GM23338 (cell line): ENCODE measurements at regions not wholly inside any gene's neighbourhood (a gene's known extent, or its start where the extent isn't known, plus 50 kb on each side); places are given as distances from the start of the nearest gene placed in this dataset.

Experiments
- ATAC-seq: fragments of 200-7000 bp; cut with Tn5 transposase; 3 replicates; pipeline ENCODE4 v1.9.1; 2020
- DNase-seq: peaks from one replicate; pipeline ENCODE4 v3.0.0-alpha.2; 2015; ENCODE audit warnings: low spot score
- H2AFZ ChIP-seq: fragments of 200-600 bp; sonication (generic); 2 replicates; pipeline ENCODE4 v1.8.0; 2016; ENCODE audit warnings: antibody characterized with exemption, mild to moderate bottlenecking, moderate library complexity
- H3F3A ChIP-seq: fragments of 200-600 bp; sonication (generic); replicated peaks from 2 replicates; pipeline ENCODE4 v1.8.0; 2017; ENCODE audit warnings: antibody characterized with exemption, mixed run types, low read depth
- H3K27ac ChIP-seq: fragments of 200-600 bp; sonication (generic); 2 replicates; pipeline ENCODE4 v1.6.1; 2016; ENCODE audit warnings: low read depth
- H3K27me3 ChIP-seq: fragments of 200-600 bp; sonication (generic); 2 replicates; pipeline ENCODE4 v1.8.0; 2016; ENCODE audit warnings: mild to moderate bottlenecking, mixed run types, moderate library complexity; ENCODE audit not compliant: insufficient read depth
- H3K36me3 ChIP-seq: fragments of 200-600 bp; sonication (generic); 2 replicates; pipeline ENCODE4 v1.8.0; 2016; ENCODE audit warnings: mild to moderate bottlenecking; ENCODE audit not compliant: insufficient read depth
- H3K4me1 ChIP-seq: fragments of 200-600 bp; sonication (generic); 2 replicates; pipeline ENCODE4 v1.8.0; 2016; ENCODE audit warnings: mild to moderate bottlenecking, moderate library complexity; ENCODE audit not compliant: insufficient read depth
- H3K4me2 ChIP-seq: fragments of 200-600 bp; sonication (generic); 2 replicates; pipeline ENCODE4 v1.7.1; 2017; ENCODE audit warnings: mixed run types
- H3K4me3 ChIP-seq: fragments of 200-600 bp; sonication (generic); 2 replicates; pipeline ENCODE4 v1.6.1; 2016; ENCODE audit warnings: mixed run types
- H3K79me2 ChIP-seq: fragments of 200-600 bp; sonication (generic); replicated peaks from 2 replicates; pipeline ENCODE4 v1.8.0; 2017; ENCODE audit warnings: mild to moderate bottlenecking; ENCODE audit not compliant: insufficient read depth
- H3K9me2 ChIP-seq: fragments of 200-600 bp; sonication (generic); 2 replicates; pipeline ENCODE4 v1.8.0; 2017; ENCODE audit not compliant: insufficient read depth
- H4K20me1 ChIP-seq: fragments of 200-600 bp; sonication (generic); replicated peaks from 2 replicates; pipeline ENCODE4 v1.8.0; 2017; ENCODE audit warnings: mild to moderate bottlenecking; ENCODE audit not compliant: insufficient read depth
- H3K27ac Mint-ChIP-seq: 2 replicates; pipeline ENCODE4 v1.8.0; 2020; ENCODE audit warnings: inconsistent platforms, mild to moderate bottlenecking, moderate library complexity, mixed read lengths
- H3K27me3 Mint-ChIP-seq: 3 replicates; pipeline ENCODE4 v1.8.0; 2022; ENCODE audit warnings: low read depth, mild to moderate bottlenecking, moderate library complexity, mixed read lengths, inconsistent platforms; ENCODE audit not compliant: insufficient read depth, poor library complexity
- H3K36me3 Mint-ChIP-seq: 3 replicates; pipeline ENCODE4 v1.8.0; 2021; ENCODE audit warnings: low read depth, mild to moderate bottlenecking, inconsistent platforms, moderate library complexity, mixed read lengths
- H3K4me1 Mint-ChIP-seq: 3 replicates; pipeline ENCODE4 v1.8.0; 2020; ENCODE audit warnings: mild to moderate bottlenecking, inconsistent platforms, mixed read lengths
- H3K4me3 Mint-ChIP-seq: 3 replicates; pipeline ENCODE4 v1.8.0; 2021; ENCODE audit warnings: moderate library complexity, mild to moderate bottlenecking, inconsistent platforms, mixed read lengths
- H3K9me3 Mint-ChIP-seq: 3 replicates; pipeline ENCODE4 v1.8.0; 2020; ENCODE audit warnings: moderate library complexity, mild to moderate bottlenecking, inconsistent platforms, mixed read lengths
- NANOG ChIP-seq: IDR thresholded peaks from 2 replicates; pipeline ENCODE4 v1.6.1; 2016; ENCODE audit warnings: antibody characterized with exemption, borderline replicate concordance
- POLR2AphosphoS5 ChIP-seq: IDR thresholded peaks from 2 replicates; pipeline ENCODE4 v1.6.1; 2016; ENCODE audit warnings: antibody characterized with exemption, low read depth
- ZNF114 ChIP-seq: fragments of 250-450 bp; sonication (Bioruptor Pico); IDR thresholded peaks from 2 replicates; pipeline ENCODE4 v1.5.0; 2020; ENCODE audit warnings: mild to moderate bottlenecking, moderate library complexity
- ZNF331 ChIP-seq: fragments of 250-450 bp; sonication (Bioruptor Pico); IDR thresholded peaks from 2 replicates; pipeline ENCODE4 v1.5.0; 2020; ENCODE audit warnings: low read depth, mild to moderate bottlenecking, moderate library complexity
- TF ChIP-seq, protein P1 (sequence below), 2 experiments: fragments of 200-600 bp in 1 of 2; sonication (generic) in 1 of 2; conservative IDR thresholded peaks; 2 replicates each; pipeline versions ENCODE4 v1.5.1 to v1.6.1; 2016 to 2017; ENCODE audit warnings: antibody characterized with exemption in 2 of 2, low read depth in 2 of 2, mild to moderate bottlenecking in 2 of 2, moderate library complexity in 1 of 2
- TF ChIP-seq, protein P2 (sequence below): fragments of 250-450 bp; sonication (Bioruptor Pico); IDR thresholded peaks from 2 replicates; pipeline ENCODE4 v1.5.0; 2020; ENCODE audit warnings: mild to moderate bottlenecking, moderate library complexity
- TF ChIP-seq, protein P3 (sequence below): IDR thresholded peaks from 2 replicates; pipeline ENCODE4 v1.6.1; 2016; ENCODE audit warnings: antibody characterized with exemption

DNA sequence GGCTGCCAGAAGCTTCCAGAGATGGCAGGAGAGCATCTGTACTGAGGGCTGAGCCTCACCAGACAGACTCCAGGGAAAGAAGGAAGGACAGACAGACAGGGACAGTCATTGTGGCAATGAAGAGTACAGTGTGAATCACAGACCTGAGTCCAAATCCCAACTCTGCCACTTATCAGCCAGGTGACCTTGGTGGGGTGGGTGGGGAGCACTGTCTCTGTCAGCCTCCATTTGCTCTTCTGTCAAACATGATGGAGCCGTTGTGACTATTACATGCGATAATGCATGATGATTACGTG is 85.9 kb upstream of the FSTL4 start (continued):
- TF ChIP-seq, protein P1, sequence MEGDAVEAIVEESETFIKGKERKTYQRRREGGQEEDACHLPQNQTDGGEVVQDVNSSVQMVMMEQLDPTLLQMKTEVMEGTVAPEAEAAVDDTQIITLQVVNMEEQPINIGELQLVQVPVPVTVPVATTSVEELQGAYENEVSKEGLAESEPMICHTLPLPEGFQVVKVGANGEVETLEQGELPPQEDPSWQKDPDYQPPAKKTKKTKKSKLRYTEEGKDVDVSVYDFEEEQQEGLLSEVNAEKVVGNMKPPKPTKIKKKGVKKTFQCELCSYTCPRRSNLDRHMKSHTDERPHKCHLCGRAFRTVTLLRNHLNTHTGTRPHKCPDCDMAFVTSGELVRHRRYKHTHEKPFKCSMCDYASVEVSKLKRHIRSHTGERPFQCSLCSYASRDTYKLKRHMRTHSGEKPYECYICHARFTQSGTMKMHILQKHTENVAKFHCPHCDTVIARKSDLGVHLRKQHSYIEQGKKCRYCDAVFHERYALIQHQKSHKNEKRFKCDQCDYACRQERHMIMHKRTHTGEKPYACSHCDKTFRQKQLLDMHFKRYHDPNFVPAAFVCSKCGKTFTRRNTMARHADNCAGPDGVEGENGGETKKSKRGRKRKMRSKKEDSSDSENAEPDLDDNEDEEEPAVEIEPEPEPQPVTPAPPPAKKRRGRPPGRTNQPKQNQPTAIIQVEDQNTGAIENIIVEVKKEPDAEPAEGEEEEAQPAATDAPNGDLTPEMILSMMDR (conservative IDR thresholded peaks at IDR 0.05; ENCODE audit: low read depth in 2 of 2): no peak
- no peak for TF ChIP-seq POLR2AphosphoS5
- TF ChIP-seq, protein P2, sequence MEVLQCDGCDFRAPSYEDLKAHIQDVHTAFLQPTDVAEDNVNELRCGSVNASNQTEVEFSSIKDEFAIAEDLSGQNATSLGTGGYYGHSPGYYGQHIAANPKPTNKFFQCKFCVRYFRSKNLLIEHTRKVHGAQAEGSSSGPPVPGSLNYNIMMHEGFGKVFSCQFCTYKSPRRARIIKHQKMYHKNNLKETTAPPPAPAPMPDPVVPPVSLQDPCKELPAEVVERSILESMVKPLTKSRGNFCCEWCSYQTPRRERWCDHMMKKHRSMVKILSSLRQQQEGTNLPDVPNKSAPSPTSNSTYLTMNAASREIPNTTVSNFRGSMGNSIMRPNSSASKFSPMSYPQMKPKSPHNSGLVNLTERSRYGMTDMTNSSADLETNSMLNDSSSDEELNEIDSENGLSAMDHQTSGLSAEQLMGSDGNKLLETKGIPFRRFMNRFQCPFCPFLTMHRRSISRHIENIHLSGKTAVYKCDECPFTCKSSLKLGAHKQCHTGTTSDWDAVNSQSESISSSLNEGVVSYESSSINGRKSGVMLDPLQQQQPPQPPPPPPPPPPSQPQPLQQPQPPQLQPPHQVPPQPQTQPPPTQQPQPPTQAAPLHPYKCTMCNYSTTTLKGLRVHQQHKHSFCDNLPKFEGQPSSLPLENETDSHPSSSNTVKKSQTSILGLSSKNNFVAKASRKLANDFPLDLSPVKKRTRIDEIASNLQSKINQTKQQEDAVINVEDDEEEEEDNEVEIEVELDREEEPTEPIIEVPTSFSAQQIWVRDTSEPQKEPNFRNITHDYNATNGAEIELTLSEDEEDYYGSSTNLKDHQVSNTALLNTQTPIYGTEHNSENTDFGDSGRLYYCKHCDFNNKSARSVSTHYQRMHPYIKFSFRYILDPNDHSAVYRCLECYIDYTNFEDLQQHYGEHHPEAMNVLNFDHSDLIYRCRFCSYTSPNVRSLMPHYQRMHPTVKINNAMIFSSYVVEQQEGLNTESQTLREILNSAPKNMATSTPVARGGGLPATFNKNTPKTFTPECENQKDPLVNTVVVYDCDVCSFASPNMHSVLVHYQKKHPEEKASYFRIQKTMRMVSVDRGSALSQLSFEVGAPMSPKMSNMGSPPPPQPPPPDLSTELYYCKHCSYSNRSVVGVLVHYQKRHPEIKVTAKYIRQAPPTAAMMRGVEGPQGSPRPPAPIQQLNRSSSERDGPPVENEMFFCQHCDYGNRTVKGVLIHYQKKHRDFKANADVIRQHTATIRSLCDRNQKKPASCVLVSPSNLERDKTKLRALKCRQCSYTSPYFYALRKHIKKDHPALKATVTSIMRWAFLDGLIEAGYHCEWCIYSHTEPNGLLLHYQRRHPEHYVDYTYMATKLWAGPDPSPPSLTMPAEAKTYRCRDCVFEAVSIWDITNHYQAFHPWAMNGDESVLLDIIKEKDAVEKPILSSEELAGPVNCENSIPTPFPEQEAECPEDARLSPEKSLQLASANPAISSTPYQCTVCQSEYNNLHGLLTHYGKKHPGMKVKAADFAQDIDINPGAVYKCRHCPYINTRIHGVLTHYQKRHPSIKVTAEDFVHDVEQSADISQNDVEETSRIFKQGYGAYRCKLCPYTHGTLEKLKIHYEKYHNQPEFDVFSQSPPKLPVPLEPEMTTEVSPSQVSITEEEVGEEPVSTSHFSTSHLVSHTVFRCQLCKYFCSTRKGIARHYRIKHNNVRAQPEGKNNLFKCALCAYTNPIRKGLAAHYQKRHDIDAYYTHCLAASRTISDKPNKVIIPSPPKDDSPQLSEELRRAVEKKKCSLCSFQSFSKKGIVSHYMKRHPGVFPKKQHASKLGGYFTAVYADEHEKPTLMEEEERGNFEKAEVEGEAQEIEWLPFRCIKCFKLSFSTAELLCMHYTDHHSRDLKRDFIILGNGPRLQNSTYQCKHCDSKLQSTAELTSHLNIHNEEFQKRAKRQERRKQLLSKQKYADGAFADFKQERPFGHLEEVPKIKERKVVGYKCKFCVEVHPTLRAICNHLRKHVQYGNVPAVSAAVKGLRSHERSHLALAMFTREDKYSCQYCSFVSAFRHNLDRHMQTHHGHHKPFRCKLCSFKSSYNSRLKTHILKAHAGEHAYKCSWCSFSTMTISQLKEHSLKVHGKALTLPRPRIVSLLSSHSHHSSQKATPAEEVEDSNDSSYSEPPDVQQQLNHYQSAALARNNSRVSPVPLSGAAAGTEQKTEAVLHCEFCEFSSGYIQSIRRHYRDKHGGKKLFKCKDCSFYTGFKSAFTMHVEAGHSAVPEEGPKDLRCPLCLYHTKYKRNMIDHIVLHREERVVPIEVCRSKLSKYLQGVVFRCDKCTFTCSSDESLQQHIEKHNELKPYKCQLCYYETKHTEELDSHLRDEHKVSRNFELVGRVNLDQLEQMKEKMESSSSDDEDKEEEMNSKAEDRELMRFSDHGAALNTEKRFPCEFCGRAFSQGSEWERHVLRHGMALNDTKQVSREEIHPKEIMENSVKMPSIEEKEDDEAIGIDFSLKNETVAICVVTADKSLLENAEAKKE: no peak

DNA sequence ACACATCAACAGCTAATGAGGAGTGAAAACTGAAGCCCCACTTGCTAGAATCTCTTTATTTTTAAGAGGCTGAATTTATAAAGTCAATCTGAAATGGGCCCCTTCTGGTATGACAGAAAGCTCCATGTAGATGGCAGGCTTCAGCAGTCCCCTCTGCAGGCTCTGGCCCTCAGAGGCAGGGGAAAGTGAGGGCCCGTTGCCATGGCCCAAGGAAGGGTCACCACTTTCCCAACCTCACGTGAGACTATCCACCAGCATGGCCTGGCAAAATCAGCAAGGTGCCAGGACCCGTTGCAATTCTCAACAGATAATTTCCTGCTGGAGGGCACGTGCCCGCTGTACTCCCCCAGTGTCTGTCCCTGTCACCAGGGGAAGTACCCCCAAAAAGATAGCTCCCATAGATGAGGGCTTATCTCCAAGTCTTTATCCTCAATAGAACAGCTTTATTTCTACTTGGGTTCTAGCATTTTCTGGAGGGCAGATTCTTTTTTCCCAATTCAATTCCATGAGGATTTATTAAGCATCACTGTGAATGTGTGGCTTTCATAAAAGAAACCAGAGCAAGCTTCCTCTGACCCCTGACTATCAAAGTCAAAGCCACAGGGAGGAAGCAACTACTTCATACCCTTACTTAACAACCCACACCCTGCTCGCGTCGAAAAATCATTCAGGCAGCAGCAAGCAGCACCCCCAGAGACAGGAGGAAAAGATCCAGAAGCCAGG is 85.4 kb upstream of the FSTL4 start:
- no peak for DNase-seq
- no peaks in the 10 kb centered on the region for H3K36me3 ChIP-seq
- H3K27ac ChIP-seq: no peak overlapping the region
- H3K4me1 Mint-ChIP-seq: no peaks in the 10 kb centered on the region
- no peaks in the 10 kb centered on the region for H3K4me1 ChIP-seq
- H3K27me3 Mint-ChIP-seq: peaks cover 5% of the 10 kb centered on the region
- H3K4me3 ChIP-seq: no peak overlapping the region
- no peak overlapping the region for H3K4me2 ChIP-seq
- no peaks in the 10 kb centered on the region for H3K36me3 Mint-ChIP-seq
- ATAC-seq: no peak
- 0 out of 2 replicates have a peak, but pooled peaks cover 6% of the 10 kb centered on the region for H3K9me2 ChIP-seq
- H2AFZ ChIP-seq: no peak overlapping the region
- H3K79me2 ChIP-seq: no peaks in the 10 kb centered on the region
- H4K20me1 ChIP-seq: no peaks in the 10 kb centered on the region
- no peaks in the 10 kb centered on the region for H3K9me3 Mint-ChIP-seq
- H3F3A ChIP-seq: no peaks in the 10 kb centered on the region
- no peak overlapping the region for H3K4me3 Mint-ChIP-seq
- no peaks in the 10 kb centered on the region for H3K27me3 ChIP-seq
- H3K27ac Mint-ChIP-seq: no peak overlapping the region
- TF ChIP-seq, protein P1 (conservative IDR thresholded peaks at IDR 0.05; ENCODE audit: low read depth in 2 of 2): no peak
- no peak for TF ChIP-seq ZNF331 (CRISPR knock-in tag)
- TF ChIP-seq, protein P3, sequence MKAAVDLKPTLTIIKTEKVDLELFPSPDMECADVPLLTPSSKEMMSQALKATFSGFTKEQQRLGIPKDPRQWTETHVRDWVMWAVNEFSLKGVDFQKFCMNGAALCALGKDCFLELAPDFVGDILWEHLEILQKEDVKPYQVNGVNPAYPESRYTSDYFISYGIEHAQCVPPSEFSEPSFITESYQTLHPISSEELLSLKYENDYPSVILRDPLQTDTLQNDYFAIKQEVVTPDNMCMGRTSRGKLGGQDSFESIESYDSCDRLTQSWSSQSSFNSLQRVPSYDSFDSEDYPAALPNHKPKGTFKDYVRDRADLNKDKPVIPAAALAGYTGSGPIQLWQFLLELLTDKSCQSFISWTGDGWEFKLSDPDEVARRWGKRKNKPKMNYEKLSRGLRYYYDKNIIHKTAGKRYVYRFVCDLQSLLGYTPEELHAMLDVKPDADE: no peak
- no peak for TF ChIP-seq NANOG
- no peak for TF ChIP-seq ZNF114 (CRISPR knock-in tag)
